Stimulated activated CD4-positive, alpha-beta T cell treated with anti-CD3 and anti-CD28 coated beads, Interleukin-15, amount 100 ng/mL, for 1 hour (primary cell): ENCODE measurements at regions not wholly inside any gene's neighbourhood (a gene's known extent, or its start where the extent isn't known, plus 50 kb on each side); places are given as distances from the start of the nearest gene placed in this dataset.
"Not testable (repeated sequence)": the region's sequence is repeated elsewhere in the genome, so short reads cannot be mapped to it uniquely, and the experiment has no call there.

Source experiments
- DNase-seq, 2 donors: peaks; one replicate each; pipeline ENCODE4 v3.0.0-alpha.2; 2020; ENCODE audit warnings: low read depth in 1 of 2, low spot score in 1 of 2

GRCh38 chr18:51248685-51249084 is 51.2 kb upstream of the MEX3C start:
- no peak for DNase-seq

GRCh38 chr18:51250006-51250405 is 52.5 kb upstream of the MEX3C start:
- no peak for DNase-seq

- no peak for DNase-seq
Observed at GRCh38 chr18:51250458-51251024, 53.1 kb upstream of the MEX3C start.

- DNase-seq: no peak
Observed at GRCh38 chr18:51251625-51252024, 54.1 kb upstream of the MEX3C start.

- no peak for DNase-seq
Observed at GRCh38 chr18:51253476-51253875, 56.0 kb upstream of the MEX3C start.

GRCh38 chr18:51255693-51256092 is 58.2 kb upstream of the MEX3C start:
- DNase-seq: no peak

GRCh38 chr18:51257150-51257549 is 59.7 kb upstream of the MEX3C start:
- no peak for DNase-seq

- no peak for DNase-seq
Observed at GRCh38 chr18:51260118-51260517, 62.6 kb upstream of the MEX3C start.

- not testable (repeated sequence) for DNase-seq
Observed at GRCh38 chr18:51266077-51266476, 68.6 kb upstream of the MEX3C start.

- no peak for DNase-seq
Observed at GRCh38 chr18:51266773-51267172, 69.3 kb upstream of the MEX3C start.

- no peak for DNase-seq
Observed at GRCh38 chr18:51273437-51273836, 76.0 kb upstream of the MEX3C start.

- DNase-seq: no peak
Observed at GRCh38 chr18:51275712-51276476, 78.4 kb upstream of the MEX3C start.

- DNase-seq: no peak
Observed at GRCh38 chr18:51278045-51278649, 80.7 kb upstream of the MEX3C start.

- no peak for DNase-seq
Observed at GRCh38 chr18:51279367-51279984, 82.0 kb upstream of the MEX3C start.

- no peak for DNase-seq
Observed at GRCh38 chr18:51287818-51288508, 90.5 kb upstream of the MEX3C start.

GRCh38 chr18:51288582-51288981 is 91.1 kb upstream of the MEX3C start:
- DNase-seq: no peak

GRCh38 chr18:51290860-51291259 is 93.4 kb upstream of the MEX3C start:
- no peak for DNase-seq

GRCh38 chr18:51300912-51301311 is 103.4 kb upstream of the MEX3C start:
- no peak for DNase-seq

- no peak for DNase-seq
Observed at GRCh38 chr18:51301376-51301775, 103.9 kb upstream of the MEX3C start.

- no peak for DNase-seq
Observed at GRCh38 chr18:51316677-51317076, 119.2 kb upstream of the MEX3C start.

- no peak for DNase-seq
Observed at GRCh38 chr18:51321696-51322095, 124.2 kb upstream of the MEX3C start.

- DNase-seq: no peak
Observed at GRCh38 chr18:51323961-51324360, 126.5 kb upstream of the MEX3C start.
